CD4-positive, CD25-positive, alpha-beta regulatory T cell (primary cell): ENCODE measurements at regions not wholly inside any gene's neighbourhood (a gene's known extent, or its start where the extent isn't known, plus 50 kb on each side); places are given as distances from the start of the nearest gene placed in this dataset.
A peak's percentile ranks its signal among the peaks of the same experiment; 100 is the strongest.

Source experiments
- ATAC-seq, 2 donors: fragments of 150-1000 bp; cut with Tn5 transposase; one replicate each; pipeline ENCODE4 v1.10.0; 2021; ENCODE audit warnings: low read depth in 2 of 2, moderate number of reproducible peaks in 2 of 2, moderate library complexity in 1 of 2
- DNase-seq, 3 donors: peaks; one replicate each; pipeline versions ENCODE4 v3.0.0 to v3.0.0-alpha.2; 2012 to 2022; ENCODE audit warnings: mixed read lengths in 1 of 3
- H3K27ac ChIP-seq: one replicate; pipeline ENCODE4 v1.7.0; 2013; ENCODE audit warnings: mild to moderate bottlenecking, low read length; ENCODE audit not compliant: insufficient read depth, poor library complexity, severe bottlenecking
- H3K27me3 ChIP-seq: one replicate; pipeline ENCODE4 v1.7.0; 2013; ENCODE audit warnings: low read length; ENCODE audit not compliant: control insufficient read depth, insufficient read depth
- H3K36me3 ChIP-seq: one replicate; pipeline ENCODE4 v1.7.0; 2013; ENCODE audit warnings: mild to moderate bottlenecking, low read length, moderate library complexity; ENCODE audit not compliant: control insufficient read depth, insufficient read depth
- H3K4me1 ChIP-seq: 2 replicates; pipeline ENCODE4 v1.7.0; 2013; ENCODE audit warnings: mild to moderate bottlenecking, low read length; ENCODE audit not compliant: insufficient read depth, control insufficient read depth, poor library complexity, severe bottlenecking
- H3K4me3 ChIP-seq: one replicate; pipeline ENCODE4 v1.7.0; 2013; ENCODE audit warnings: low read depth, mild to moderate bottlenecking, low read length, moderate library complexity
- H3K9me3 ChIP-seq, 2 experiments: 1 replicate in 1 of 2; 2 replicates in 1 of 2; pipeline ENCODE4 v1.7.0; 2013; ENCODE audit warnings: low read length in 2 of 2, mild to moderate bottlenecking in 1 of 2, moderate library complexity in 1 of 2; ENCODE audit not compliant: control insufficient read depth in 2 of 2
- H3K27ac Mint-ChIP-seq, 3 donors: one replicate each; pipeline ENCODE4 v1.8.0; 2020 to 2022; ENCODE audit warnings: mild to moderate bottlenecking in 3 of 3, mixed read lengths in 3 of 3, moderate library complexity in 2 of 3
- H3K27me3 Mint-ChIP-seq: one replicate; pipeline ENCODE4 v1.8.0; 2022; ENCODE audit warnings: mild to moderate bottlenecking, mixed read lengths
- H3K36me3 Mint-ChIP-seq: one replicate; pipeline ENCODE4 v1.8.0; 2020; ENCODE audit warnings: mixed read lengths
- H3K4me1 Mint-ChIP-seq, 4 donors: one replicate each; pipeline ENCODE4 v1.8.0; 2020 to 2022; ENCODE audit warnings: mixed read lengths in 4 of 4, mild to moderate bottlenecking in 1 of 4
- H3K4me3 Mint-ChIP-seq, 4 donors: one replicate each; pipeline ENCODE4 v1.8.0; 2020 to 2022; ENCODE audit warnings: mild to moderate bottlenecking in 4 of 4, mixed read lengths in 4 of 4, moderate library complexity in 3 of 4
- H3K9me3 Mint-ChIP-seq, 7 donors: one replicate each; pipeline ENCODE4 v1.8.0; 2020 to 2022; ENCODE audit warnings: mixed read lengths in 7 of 7, mild to moderate bottlenecking in 3 of 7, moderate library complexity in 2 of 7

DNA sequence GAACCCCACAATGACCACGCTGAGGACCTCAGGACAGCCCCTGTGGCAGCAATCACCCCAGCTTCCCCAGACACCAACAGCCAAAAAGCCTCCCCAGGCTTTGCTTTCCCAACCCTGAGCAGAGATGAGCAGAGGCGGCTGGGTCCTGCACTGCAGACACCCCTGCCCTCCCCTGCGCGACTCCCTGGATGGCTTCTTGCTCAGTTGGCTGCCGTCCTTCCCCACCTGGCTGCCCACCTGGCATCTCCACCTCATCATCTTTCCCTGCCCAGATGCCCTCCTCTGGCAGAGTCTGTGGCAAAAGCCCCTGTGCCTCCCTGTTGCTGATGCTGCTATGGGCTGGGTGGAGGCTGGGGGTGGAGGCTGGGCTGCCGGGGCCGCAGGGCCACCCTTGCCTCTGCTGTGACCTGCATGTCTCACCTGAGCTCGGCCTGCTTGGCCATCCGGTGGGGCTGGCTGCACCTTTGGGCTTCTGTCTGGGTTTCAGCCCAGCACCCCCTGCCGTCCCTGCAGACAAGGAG, 567.7 kb downstream of the TCERG1L start:
- Histone ChIP-seq H3K9me3 (no peaks in the 10 kb centered on the region), H3K36me3 (no peaks in the 10 kb centered on the region), H3K27ac (no peak overlapping the region), H3K27me3 (no peaks in the 10 kb centered on the region), H3K4me3 (no peak overlapping the region), H3K4me1 (no peaks in the 10 kb centered on the region)
- H3K36me3 Mint-ChIP-seq = no peaks in the 10 kb centered on the region
- ATAC-seq (no peak), DNase-seq (no peak)
- H3K4me1 Mint-ChIP-seq = no peaks in the 10 kb centered on the region
- H3K27me3 Mint-ChIP-seq = peaks cover 5% of the 10 kb centered on the region
- no peak overlapping the region for H3K4me3 Mint-ChIP-seq
- H3K27ac Mint-ChIP-seq = no peak overlapping the region
- H3K9me3 Mint-ChIP-seq = peaks cover 0 to 4% (median 0%) of the 10 kb centered on the region in 7 donors

DNA sequence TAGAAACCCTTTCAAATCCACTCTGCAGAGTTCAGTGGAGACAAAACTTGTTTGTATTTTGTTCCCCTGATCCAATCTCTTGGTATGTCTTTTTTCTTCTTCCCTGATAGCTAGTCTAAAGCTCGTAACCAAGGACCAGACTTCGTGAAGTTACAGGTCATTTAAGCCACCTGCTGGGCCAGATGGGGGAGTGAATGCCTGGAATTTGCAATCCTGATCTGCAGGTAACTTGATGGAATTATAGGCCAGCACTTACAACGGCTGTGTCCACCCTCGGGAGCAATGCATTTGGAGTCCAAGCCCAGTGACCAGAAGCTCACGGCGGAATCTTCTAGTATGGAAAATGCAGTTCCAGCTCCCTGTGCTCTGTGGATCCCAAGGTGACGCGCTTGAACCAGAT, 566.9 kb downstream of the TCERG1L start:
- peaks cover 0 to 4% (median 0%) of the 10 kb centered on the region in 7 donors for H3K9me3 Mint-ChIP-seq
- H3K27me3 ChIP-seq = no peaks in the 10 kb centered on the region
- H3K4me3 ChIP-seq = no peak overlapping the region
- no peak overlapping the region for H3K27ac ChIP-seq
- H3K4me3 Mint-ChIP-seq = no peak overlapping the region
- no peaks in the 10 kb centered on the region for H3K36me3 Mint-ChIP-seq
- no peak for ATAC-seq
- H3K4me1 Mint-ChIP-seq = no peaks in the 10 kb centered on the region
- H3K9me3 ChIP-seq = no peaks in the 10 kb centered on the region
- no peak overlapping the region for H3K27ac Mint-ChIP-seq
- no peak for DNase-seq
- peaks cover 5% of the 10 kb centered on the region for H3K27me3 Mint-ChIP-seq
- H3K36me3 ChIP-seq = no peaks in the 10 kb centered on the region
- no peaks in the 10 kb centered on the region for H3K4me1 ChIP-seq

DNA sequence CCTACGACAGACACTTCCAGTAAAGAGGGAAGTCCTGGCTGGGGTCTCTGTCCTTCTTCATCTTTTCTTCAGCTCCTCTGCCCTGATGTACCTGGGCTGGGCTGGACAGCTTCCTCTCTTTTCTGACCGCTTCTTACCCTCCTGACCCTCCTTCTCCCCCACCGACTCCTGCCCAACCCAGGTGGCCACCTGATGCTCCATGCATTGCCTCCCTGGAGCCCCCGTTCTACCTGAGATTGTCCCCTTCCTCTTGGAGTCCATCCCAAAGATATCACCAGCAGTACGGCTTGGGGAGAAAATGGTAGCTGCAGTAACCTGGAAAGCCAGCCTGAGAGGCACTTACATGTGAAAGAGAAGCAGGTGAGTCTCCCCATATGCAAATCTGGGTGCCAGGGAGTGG, 566.3 kb downstream of the TCERG1L start:
- H3K4me3 Mint-ChIP-seq = no peak overlapping the region
- no peak for ATAC-seq

DNA sequence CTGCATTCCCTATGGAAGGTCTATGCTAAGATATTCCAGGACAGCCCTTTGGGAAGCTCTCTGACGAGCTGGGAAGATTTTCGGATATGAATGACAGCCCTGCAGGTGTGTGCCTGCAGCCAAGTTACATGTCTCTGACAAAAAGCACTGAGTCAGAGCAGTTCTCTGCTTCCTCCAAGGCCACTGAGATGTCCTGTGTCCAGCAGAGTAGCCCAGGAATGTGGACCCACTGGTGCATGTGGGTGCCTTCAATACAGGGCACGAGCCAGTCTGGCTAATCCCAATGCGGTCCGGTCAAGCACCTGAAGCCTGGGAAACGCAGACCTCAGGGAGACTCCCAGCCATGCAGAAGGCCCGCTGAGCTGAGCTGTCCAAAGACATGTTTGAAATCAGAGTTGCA, 565.7 kb downstream of the TCERG1L start:
- no peak overlapping the region for H3K4me3 ChIP-seq
- ATAC-seq (no peak), DNase-seq (no peak)
- no peaks in the 10 kb centered on the region for H3K4me1 ChIP-seq
- no peaks in the 10 kb centered on the region for H3K27me3 ChIP-seq
- no peak overlapping the region for H3K27ac Mint-ChIP-seq
- no peaks in the 10 kb centered on the region for H3K4me1 Mint-ChIP-seq
- H3K4me3 Mint-ChIP-seq = no peak overlapping the region
- no peaks in the 10 kb centered on the region for H3K36me3 ChIP-seq
- peaks cover 0 to 4% (median 0%) of the 10 kb centered on the region in 7 donors for H3K9me3 Mint-ChIP-seq
- no peaks in the 10 kb centered on the region for H3K36me3 Mint-ChIP-seq
- no peak overlapping the region for H3K27ac ChIP-seq
- H3K27me3 Mint-ChIP-seq = peaks cover 5% of the 10 kb centered on the region
- no peaks in the 10 kb centered on the region for H3K9me3 ChIP-seq

More for the DNA sequence above, 566.3 kb downstream of the TCERG1L start:
- Mint-ChIP-seq H3K4me1 (no peaks in the 10 kb centered on the region), H3K9me3 (peaks cover 0 to 4% (median 0%) of the 10 kb centered on the region in 7 donors), H3K27ac (no peak overlapping the region), H3K27me3 (peaks cover 5% of the 10 kb centered on the region), H3K36me3 (no peaks in the 10 kb centered on the region)
- Histone ChIP-seq H3K4me3 (no peak overlapping the region), H3K27me3 (no peaks in the 10 kb centered on the region), H3K36me3 (no peaks in the 10 kb centered on the region), H3K27ac (no peak overlapping the region), H3K9me3 (no peaks in the 10 kb centered on the region), H3K4me1 (no peaks in the 10 kb centered on the region)
- DNase-seq = no peak

DNA sequence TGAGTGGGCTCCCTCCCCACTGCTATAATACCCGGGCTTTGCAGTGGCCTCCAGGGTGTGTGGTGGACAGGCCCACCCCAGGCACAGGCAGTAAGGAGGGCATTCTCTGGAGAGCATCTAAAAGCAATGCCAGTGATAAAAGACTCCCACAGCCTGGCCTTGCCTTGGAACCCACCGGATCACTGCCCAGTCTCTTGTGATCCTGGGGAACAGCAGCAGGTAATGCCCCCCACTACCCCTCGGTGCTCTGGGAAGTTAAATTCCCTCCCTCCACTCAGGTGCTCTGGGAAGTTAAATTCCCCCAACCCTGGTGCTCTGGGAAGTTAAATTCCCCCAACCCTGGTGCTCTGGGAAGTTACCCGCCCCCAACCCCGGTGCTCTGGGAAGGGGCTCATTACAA, 565.2 kb downstream of the TCERG1L start:
- Histone ChIP-seq H3K27ac (no peak overlapping the region), H3K27me3 (no peaks in the 10 kb centered on the region), H3K4me1 (no peaks in the 10 kb centered on the region), H3K36me3 (no peaks in the 10 kb centered on the region), H3K4me3 (no peak overlapping the region), H3K9me3 (no peaks in the 10 kb centered on the region)
- Mint-ChIP-seq H3K4me3 (no peak overlapping the region), H3K9me3 (peaks cover 0 to 4% (median 0%) of the 10 kb centered on the region in 7 donors), H3K27me3 (peaks cover 5% of the 10 kb centered on the region), H3K4me1 (no peaks in the 10 kb centered on the region), H3K27ac (peak overlapping the region in 1 of 3 donors; percentile 79), H3K36me3 (no peaks in the 10 kb centered on the region)
- DNase-seq (no peak), ATAC-seq (no peak)

DNA sequence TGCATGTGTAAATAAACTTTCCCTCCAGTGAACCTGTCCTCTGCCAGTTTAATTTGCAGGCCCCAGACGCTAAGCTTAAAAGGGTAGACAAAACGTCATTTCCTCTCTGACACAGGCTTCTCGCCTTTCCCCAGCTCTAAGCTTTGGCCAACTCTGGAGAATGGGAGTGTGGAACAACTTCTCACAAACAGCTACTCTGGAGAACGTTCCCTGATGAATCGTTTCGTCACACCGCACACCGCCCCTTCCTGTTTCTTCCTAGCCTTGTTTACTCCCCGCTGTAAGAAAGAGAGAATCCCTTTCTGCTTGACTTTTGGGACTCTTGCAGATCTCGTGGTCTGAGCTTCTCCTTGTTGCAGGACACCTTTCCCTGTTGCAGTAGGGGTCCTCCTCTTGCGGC, 564.2 kb downstream of the TCERG1L start:
- Mint-ChIP-seq H3K4me3 (no peak overlapping the region), H3K36me3 (no peaks in the 10 kb centered on the region), H3K27me3 (peaks cover 5% of the 10 kb centered on the region), H3K4me1 (no peaks in the 10 kb centered on the region), H3K27ac (no peak overlapping the region), H3K9me3 (peaks cover 0 to 4% (median 0%) of the 10 kb centered on the region in 7 donors)
- ATAC-seq (no peak), DNase-seq (no peak)
- no peaks in the 10 kb centered on the region for H3K27me3 ChIP-seq
- no peaks in the 10 kb centered on the region for H3K4me1 ChIP-seq
- H3K9me3 ChIP-seq = no peaks in the 10 kb centered on the region
- no peak overlapping the region for H3K27ac ChIP-seq
- H3K4me3 ChIP-seq = no peak overlapping the region
- no peaks in the 10 kb centered on the region for H3K36me3 ChIP-seq

GRCh38 chr10:130747946-130748345, 563.6 kb downstream of the TCERG1L start:
- Histone ChIP-seq H3K27me3 (no peaks in the 10 kb centered on the region), H3K27ac (no peak overlapping the region), H3K4me3 (no peak overlapping the region), H3K9me3 (no peaks in the 10 kb centered on the region), H3K36me3 (no peaks in the 10 kb centered on the region), H3K4me1 (no peaks in the 10 kb centered on the region)
- H3K9me3 Mint-ChIP-seq = peaks cover 0 to 5% (median 0%) of the 10 kb centered on the region in 7 donors
- H3K36me3 Mint-ChIP-seq = no peaks in the 10 kb centered on the region
- H3K4me1 Mint-ChIP-seq = no peaks in the 10 kb centered on the region
- H3K4me3 Mint-ChIP-seq = no peak overlapping the region
- H3K27ac Mint-ChIP-seq = no peak overlapping the region
- ATAC-seq (no peak), DNase-seq (no peak)
- peaks cover 5% of the 10 kb centered on the region for H3K27me3 Mint-ChIP-seq

DNA sequence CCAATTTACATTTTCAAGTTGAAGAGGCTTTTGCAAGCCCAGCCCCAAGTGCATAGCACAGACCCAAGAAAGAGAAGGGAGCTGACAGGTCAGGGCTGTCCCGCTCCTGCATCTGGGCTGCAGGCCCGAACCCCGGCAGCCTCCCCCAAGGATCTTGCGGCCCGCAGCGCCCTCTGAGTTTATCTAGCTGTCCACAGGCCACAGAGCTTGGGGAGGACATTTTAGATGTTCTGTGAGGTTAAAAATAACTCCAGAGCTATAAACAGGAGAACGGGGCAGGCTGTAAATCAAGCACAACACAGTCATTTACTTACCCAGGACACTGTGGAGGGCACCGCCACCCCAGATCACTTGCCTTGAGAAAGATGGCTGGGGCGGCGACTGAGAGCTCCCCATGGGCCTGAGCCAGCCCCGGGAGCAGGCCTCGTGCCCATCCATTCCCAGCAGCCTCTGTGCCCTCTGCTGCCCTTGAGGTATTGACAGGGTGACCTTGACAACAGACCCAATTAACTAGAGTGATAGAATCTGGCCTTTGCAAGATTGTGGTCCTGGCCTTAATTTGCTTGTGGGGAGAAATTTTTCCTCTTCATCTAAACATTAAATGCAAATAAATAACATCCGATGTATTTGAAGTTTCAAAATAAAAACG, 563.0 kb downstream of the TCERG1L start:
- Histone ChIP-seq H3K9me3 (no peaks in the 10 kb centered on the region), H3K27me3 (no peaks in the 10 kb centered on the region), H3K27ac (no peak overlapping the region), H3K36me3 (no peaks in the 10 kb centered on the region), H3K4me1 (no peaks in the 10 kb centered on the region), H3K4me3 (no peak overlapping the region)
- DNase-seq (no peak), ATAC-seq (no peak)
- Mint-ChIP-seq H3K9me3 (peaks cover 0 to 5% (median 0%) of the 10 kb centered on the region in 7 donors), H3K4me3 (no peak overlapping the region), H3K27ac (no peak overlapping the region), H3K36me3 (no peaks in the 10 kb centered on the region), H3K4me1 (no peaks in the 10 kb centered on the region), H3K27me3 (peaks cover 5% of the 10 kb centered on the region)
